Stimulated activated naive CD4-positive, alpha-beta T cell (primary cell): ENCODE measurements at regions not wholly inside any gene's neighbourhood (a gene's known extent, or its start where the extent isn't known, plus 50 kb on each side); places are given as distances from the start of the nearest gene placed in this dataset.

Experiments used
- DNase-seq, 6 experiments: peaks; one replicate each; lab custom pipeline; 2025; lab: John Stamatoyannopoulos, UW

GRCh38 chr6:4291453-4292403 lies 156.4 kb upstream of the ECI2 start:
- no peak for DNase-seq

DNA sequence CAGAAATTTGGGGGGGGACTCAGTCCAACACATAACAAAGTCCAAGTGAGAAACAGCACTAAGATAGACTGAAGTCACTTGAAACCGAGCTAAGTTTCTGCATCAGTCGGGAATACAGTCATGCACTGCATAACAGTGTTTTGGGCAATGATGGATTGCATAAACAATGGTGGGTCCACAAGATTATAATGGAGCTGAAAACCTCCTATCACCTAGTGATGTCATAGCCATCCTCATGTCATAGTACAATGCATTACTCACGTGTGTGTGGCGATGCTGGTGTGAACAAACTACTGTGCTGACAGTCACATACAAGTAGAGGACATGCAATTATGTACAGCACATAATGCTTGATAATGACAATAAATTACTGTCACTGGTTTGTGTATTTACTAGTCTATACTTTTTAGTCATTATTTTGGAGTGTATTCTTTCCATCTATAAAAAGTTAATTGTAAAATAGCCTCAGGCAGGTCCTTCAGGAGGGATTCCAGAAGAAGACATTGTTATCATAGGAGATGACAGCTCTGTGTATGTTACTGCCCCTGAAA lies 154.5 kb upstream of the ECI2 start:
- DNase-seq: no peak

- DNase-seq: no peak
These were observed 152.5 kb upstream of the ECI2 start for GRCh38 chr6:4287811-4288244.

- DNase-seq: no peak
These were observed 152.0 kb upstream of the ECI2 start for GRCh38 chr6:4287372-4287771.

DNA sequence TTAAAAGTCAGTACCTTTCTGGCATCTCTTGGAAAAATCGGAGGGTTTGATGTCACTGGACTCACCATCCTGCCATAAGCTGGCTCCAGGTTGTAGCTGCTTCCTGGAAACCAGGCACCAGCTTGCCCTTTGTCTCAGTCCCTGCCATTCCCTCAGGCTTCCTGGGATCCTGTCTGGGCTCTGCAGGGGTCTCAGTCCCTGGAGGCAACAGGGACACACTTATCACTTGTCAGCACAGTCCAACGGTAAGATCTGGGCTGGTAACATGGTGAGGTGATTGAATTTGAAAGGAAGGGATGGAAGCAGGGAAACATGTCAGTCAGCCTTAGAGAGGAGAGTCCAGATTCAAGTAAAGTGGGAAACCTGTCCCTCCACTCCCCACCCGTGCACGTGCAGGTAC lies 147.6 kb upstream of the ECI2 start:
- DNase-seq: no peak

GRCh38 chr6:4281341-4282293 lies 146.2 kb upstream of the ECI2 start:
- DNase-seq: no peak

DNA sequence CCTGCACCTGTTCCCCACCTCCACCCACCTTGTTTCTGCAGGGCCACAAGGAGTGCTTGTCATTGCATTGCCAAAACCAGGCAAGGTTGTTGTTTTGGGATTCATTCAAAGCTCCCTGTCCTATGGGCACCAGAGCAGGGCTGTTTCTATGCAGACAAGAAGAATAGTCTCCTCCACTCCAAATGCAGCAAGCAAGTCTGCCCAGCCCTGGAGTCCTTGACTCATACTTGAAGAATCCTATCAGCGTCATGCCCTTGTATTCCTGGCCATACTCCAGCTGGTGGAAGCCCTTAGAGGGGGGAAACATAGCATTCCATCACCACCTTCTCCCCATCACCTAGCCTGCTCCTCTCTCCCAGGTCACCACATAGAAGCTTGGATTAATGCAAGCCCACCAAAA lies 145.3 kb upstream of the ECI2 start:
- no peak for DNase-seq

- no peak for DNase-seq
These were observed 144.7 kb upstream of the ECI2 start for GRCh38 chr6:4280031-4280430.

DNA sequence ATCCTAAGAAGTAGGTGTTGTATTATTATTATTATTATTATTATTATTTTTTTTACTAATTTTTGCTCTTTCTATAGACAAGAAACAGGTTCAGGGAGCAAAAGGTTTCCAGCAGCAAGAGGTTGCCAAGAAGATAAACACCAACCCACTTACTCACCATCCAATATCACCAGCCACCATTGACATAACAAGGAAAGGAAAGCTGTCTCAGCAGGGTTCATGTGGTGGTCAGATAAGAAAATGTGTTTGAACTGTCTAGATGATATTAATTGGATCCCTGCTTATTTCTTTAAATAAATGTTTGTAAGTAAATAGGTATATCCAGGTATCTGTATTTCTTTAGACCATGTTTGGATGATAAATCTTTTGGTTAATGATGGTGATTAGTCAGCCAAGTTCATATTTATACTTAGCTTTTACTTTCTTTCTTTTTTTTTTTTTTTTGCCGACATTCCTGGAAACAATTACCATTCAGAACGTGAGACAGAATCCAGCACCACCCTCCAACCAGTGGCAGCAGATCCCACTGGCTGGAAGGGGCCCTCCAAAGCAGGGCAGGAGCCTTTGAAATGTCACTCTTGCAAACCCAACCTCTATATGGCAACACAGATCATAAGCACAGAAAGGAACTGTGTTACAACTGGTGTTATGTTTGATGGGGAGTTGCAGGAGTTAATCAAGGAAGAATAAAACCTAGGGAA lies 139.2 kb upstream of the ECI2 start:
- no peak for DNase-seq

DNA sequence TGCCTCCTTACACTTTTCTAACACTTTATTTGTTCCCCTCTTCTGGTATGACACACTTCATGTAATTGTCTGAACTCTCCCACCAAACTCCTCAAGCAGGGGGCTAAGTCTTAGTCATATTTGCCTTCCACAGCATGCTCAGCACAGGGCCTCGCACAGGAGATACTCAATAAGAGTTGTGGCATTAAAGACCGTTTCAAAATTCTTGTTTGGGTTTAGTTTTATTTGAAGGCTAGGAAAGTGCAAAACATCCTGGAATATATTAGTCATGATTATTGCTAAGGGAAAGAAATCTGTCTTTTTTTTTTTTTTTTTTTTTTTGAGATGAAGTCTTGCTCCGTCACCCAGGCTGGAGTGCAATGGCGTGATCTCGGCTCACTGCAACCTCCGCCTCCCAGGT lies 137.6 kb upstream of the ECI2 start:
- DNase-seq: no peak

- DNase-seq: no peak
These were observed 136.5 kb upstream of the ECI2 start for GRCh38 chr6:4271761-4272470.

DNA sequence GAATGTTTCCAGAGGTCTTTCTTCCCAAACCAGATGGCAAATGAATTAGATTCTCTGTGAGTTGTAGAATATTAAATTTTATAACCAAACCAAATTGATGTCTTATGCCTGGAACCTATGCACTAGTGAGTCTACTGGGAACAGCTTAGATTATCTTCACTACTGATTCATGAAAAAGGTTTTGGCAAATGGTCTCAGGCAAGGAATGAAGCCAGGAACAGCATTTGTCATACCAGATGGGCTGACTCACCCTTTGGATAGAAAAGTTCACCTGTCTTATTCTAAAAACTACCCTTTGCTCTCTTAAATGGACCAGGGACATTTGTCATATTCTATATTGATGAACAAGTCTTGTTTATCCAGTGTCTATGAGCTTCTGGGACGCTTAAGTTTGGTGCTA lies 135.4 kb upstream of the ECI2 start:
- no peak for DNase-seq

DNA sequence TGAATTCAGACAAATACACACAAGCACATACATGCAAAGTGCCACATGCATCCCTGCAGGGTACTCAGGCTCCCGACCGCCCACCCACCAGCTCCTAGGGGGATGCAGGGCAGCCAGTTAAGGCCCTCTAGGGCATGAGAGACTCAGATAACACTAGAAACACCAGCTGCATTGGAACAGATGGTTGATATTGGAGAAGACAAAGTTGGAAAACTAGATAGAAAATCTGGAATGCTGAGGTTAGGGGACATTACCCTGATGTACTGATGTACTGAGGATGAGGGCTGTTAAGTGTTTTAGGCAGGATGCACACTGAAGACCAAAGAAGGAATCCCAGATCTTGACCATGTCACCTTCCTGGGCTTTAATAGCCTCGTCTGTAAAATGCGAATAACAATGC lies 134.6 kb upstream of the ECI2 start:
- DNase-seq: no peak

GRCh38 chr6:4268171-4268570 lies 132.8 kb upstream of the ECI2 start:
- DNase-seq: no peak

DNA sequence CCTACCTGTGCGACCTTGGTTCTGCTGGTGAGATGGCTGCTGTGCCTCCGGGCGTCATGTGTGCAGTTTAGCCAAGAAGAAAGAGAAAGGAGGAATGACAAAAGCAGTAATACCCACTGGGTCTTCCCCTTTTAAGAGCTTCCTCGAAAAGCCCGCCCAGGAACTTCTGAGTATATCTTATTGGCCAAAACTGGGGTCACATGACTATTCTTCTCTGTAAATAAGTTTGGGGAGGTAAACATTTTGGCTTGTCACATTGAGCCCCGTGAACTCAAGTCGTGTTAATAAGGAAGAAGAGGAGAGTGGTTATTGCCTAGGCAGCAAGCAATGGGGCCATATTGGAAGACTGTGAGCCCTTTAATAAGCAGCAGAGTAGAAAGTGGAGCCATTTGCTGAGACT lies 130.4 kb upstream of the ECI2 start:
- no peak for DNase-seq

- DNase-seq: no peak
These were observed 129.2 kb upstream of the ECI2 start for GRCh38 chr6:4264601-4265000.

GRCh38 chr6:4264081-4264480 lies 128.7 kb upstream of the ECI2 start:
- DNase-seq: no peak

GRCh38 chr6:4262526-4262925 lies 127.2 kb upstream of the ECI2 start:
- no peak for DNase-seq

DNA sequence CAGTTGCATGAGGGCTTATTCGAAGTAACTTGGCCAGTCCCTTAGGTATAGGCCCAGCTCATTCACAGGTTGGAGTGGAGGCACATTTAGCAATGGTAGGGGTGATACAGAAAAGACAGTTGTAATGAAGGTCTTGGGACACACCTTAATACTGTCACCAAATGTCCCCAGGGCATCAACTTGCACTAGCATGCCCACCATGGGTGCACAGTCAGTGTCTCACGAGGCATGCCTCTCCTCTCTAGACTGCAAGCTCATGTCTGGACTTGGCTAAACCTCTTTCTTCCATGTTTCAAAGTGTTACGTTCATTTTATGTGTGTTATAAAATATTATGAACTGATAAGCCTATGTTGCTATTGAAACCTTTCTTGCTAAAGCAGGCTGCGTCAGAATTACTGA lies 124.0 kb upstream of the ECI2 start:
- no peak for DNase-seq

DNA sequence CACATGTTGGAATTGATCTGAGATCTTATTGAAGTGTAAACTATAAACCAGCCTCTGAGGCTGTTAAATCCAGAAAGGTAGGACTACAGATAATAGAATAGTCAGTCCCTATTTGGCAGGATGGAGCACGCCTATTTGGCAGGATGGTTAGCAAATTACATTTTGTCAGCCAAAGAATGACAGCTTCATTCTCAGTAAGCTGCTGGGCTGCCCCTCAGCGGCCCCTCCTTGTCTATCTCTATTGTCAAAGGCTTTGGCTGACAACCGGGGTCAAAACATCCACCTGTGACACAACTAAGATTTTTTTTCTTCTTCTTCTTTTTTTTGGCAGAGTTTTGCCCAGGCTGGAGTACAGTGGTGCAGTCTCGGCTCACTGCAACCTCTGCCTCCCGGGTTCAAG lies 123.4 kb upstream of the ECI2 start:
- no peak for DNase-seq

GRCh38 chr6:4256969-4257368 lies 121.6 kb upstream of the ECI2 start:
- DNase-seq: no peak
